Loucy (cell line): ENCODE measurements at regions not wholly inside any gene's neighbourhood (a gene's known extent, or its start where the extent isn't known, plus 50 kb on each side); places are given as distances from the start of the nearest gene placed in this dataset.

ENCODE experiments used
- EZH2phosphoT487 ChIP-seq: fragments of 200-600 bp; IDR thresholded peaks from 2 replicates; pipeline ENCODE4 v1.6.1; 2018; ENCODE audit warnings: antibody characterized with exemption, mild to moderate bottlenecking, moderate library complexity, borderline replicate concordance
- TF ChIP-seq, protein P1 (sequence below): fragments of 200-600 bp; sonication (generic); conservative IDR thresholded peaks from 2 replicates; pipeline ENCODE4 v1.5.1; 2014; ENCODE audit warnings: mild to moderate bottlenecking, antibody characterized with exemption, low read length

DNA sequence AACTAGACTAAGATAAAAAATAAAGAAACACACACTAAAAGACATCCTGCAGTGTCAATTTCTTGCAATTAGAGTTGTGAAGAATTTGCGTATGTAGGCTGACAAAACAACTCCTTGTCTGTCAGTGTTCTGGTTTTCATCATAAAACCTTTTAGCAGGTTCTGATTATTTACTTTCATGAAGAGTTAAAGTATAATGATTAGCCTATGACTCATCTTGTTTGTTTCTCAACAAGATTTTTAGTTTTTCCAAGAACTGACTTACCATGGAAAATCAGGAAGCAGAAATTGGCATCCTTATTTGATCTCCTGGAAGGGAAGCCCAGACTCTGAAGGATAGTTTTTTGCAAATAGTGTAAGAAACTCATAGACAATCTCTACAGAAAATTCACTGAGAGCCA, 848.7 kb upstream of the PCDH9 start:
- no peak for TF ChIP-seq EZH2phosphoT487
- TF ChIP-seq, protein P1, sequence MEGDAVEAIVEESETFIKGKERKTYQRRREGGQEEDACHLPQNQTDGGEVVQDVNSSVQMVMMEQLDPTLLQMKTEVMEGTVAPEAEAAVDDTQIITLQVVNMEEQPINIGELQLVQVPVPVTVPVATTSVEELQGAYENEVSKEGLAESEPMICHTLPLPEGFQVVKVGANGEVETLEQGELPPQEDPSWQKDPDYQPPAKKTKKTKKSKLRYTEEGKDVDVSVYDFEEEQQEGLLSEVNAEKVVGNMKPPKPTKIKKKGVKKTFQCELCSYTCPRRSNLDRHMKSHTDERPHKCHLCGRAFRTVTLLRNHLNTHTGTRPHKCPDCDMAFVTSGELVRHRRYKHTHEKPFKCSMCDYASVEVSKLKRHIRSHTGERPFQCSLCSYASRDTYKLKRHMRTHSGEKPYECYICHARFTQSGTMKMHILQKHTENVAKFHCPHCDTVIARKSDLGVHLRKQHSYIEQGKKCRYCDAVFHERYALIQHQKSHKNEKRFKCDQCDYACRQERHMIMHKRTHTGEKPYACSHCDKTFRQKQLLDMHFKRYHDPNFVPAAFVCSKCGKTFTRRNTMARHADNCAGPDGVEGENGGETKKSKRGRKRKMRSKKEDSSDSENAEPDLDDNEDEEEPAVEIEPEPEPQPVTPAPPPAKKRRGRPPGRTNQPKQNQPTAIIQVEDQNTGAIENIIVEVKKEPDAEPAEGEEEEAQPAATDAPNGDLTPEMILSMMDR: no peak
